GM13976 (cell line): ENCODE measurements at regions not wholly inside any gene's neighbourhood (a gene's known extent, or its start where the extent isn't known, plus 50 kb on each side); places are given as distances from the start of the nearest gene placed in this dataset.
A peak's percentile ranks its signal among the peaks of the same experiment; 100 is the strongest.

Experiments used
- DNase-seq: peaks from one replicate; pipeline ENCODE4 v3.0.0; 2012; ENCODE audit warnings: low spot score
- in situ Hi-C: fragments of 300-500 bp; cut with MboI; formaldehyde crosslinking; loops from one replicate; pipeline ENCODE4 v1.12.0; 2022; ENCODE audit warnings: low sequenced_read_pairs, mixed read lengths, inconsistent platforms; ENCODE audit not compliant: unreplicated experiment
- TF ChIP-seq, protein P1 (sequence below): IDR thresholded peaks from 2 replicates; pipeline ENCODE4 v1.5.1; 2012; ENCODE audit warnings: borderline replicate concordance, mild to moderate bottlenecking; ENCODE audit not compliant: insufficient read depth; ENCODE audit errors: extremely low read depth, missing control alignments, control extremely low read depth

DNA sequence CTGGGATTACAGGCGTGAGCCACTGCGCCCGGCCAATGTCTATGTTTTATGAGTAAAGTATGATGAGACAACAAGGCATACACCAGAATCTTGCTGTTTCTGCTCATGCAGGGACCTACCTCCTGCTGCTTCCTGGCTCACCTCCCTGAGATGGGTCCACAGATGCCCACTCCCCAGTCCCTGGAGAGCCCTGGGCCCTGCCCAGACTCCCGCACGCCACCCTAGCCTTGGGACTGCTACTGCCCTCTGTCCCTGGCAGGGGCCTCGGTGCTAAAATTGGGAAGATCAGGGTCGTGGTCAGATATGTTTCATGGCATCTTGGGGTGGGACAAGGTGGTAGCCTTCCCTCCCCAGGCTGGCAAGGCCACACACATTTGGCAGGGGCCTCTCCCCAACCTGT is 84.3 kb upstream of the BCOR start:
- TF ChIP-seq, protein P1, sequence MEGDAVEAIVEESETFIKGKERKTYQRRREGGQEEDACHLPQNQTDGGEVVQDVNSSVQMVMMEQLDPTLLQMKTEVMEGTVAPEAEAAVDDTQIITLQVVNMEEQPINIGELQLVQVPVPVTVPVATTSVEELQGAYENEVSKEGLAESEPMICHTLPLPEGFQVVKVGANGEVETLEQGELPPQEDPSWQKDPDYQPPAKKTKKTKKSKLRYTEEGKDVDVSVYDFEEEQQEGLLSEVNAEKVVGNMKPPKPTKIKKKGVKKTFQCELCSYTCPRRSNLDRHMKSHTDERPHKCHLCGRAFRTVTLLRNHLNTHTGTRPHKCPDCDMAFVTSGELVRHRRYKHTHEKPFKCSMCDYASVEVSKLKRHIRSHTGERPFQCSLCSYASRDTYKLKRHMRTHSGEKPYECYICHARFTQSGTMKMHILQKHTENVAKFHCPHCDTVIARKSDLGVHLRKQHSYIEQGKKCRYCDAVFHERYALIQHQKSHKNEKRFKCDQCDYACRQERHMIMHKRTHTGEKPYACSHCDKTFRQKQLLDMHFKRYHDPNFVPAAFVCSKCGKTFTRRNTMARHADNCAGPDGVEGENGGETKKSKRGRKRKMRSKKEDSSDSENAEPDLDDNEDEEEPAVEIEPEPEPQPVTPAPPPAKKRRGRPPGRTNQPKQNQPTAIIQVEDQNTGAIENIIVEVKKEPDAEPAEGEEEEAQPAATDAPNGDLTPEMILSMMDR, result no peak
- DNase-seq, result no peak
- in situ Hi-C loops, result no loop called here

DNA sequence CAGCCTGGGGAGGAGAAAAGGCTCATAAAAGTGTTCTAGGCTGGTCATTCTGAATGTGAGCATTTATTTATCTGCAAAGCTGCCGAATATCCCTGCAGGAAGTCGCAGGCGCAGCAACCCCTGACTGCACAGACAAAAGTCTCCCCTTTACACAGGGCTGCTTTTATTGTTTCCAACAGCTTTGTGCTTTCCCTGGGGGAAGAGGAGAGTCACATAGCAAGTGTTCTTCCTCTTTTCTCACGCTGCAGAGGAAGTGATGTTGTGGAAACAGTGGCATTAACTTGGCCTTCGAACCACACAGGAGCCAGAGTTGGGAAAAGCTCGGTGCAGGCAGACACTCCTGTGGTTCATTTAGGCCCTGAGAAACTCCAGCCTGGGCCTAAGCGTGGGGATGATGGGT is 81.5 kb upstream of the BCOR start:
- DNase-seq, result no peak
- TF ChIP-seq, protein P1, result no peak
- in situ Hi-C loops, result loop anchor here (10.0 kb wide), 1 partner anchor 164 kb away; no protein-coding TSS in a partner anchor

DNA sequence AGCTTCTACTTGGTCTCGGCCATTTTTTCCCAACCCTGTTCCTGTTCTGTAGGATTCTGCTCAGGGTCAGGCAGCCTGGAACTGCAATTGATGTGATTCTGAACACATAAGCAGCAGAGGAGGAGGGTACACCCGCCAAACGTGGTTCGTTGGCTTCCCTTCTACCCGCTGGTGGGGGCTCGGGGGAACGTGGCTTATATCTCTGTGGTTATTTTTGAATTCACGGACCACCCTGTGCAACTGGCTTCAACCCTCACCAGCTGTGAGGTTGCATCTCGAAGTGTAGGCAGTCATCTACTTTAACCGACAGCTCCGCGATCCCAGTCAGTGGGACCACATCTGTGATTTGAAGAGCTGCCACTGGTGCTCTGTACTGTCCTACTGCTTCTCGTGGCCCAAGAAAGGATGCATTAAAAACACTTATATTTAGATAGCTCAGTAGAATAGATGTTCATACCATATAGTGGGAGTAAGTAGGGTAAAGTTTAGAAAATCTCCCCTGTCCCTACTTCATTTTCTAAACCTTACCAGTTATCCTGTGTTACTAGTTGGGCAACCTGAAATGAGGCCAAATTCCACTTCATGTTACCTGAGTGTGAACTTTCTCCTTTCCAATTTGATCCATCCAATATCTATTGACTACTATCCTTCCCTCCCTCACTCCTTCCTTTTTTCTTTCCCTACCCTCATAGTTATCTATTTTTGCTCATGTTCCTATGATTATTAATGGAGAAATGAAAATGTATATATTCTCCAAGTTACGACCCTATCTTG is 80.4 kb upstream of the BCOR start:
- no peak for DNase-seq
- in situ Hi-C loops, result loop anchor here (10.0 kb wide), 1 partner anchor 163 kb away; no protein-coding TSS in a partner anchor
- TF ChIP-seq, protein P1, result no peak

DNA sequence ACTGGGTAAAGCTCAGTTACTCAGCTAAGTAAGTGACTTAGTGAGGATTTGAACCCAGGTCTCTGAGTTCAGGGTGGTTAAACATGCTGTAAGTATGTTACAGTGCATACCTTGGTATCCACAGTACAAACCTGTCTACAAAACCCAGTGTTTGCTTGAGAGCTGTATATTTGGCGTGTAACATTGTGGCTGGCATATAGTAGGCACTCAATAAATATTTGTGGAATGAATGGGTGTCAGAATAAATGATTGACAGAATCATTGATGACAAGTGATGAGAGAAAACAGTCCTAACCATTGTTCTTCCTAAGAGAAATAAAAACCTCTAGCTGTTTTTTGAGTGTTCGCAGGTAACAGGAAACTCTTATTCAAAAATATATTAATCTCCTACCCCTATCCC is 79.7 kb upstream of the BCOR start:
- TF ChIP-seq, protein P1, result no peak
- in situ Hi-C loops, result loop anchor here (10.0 kb wide), 1 partner anchor 163 kb away; no protein-coding TSS in a partner anchor
- no peak for DNase-seq

DNA sequence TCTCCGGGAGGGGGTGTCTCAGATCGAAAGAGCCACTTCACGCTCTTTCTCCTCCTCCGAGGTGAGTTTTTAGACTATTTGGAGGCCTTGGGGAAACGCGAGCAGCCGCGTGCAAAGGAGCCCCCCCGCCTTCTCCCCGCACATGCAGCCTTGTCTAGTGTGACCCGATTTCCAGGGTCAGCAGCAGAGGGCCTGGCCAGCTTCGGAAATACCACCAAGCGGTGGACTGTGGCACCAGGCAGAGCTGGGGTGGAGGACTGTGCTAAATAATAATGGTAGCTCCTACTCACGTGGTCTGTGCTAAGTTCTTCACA is 79.3 kb upstream of the BCOR start:
- in situ Hi-C loops, result loop anchor here (10.0 kb wide), 1 partner anchor 162 kb away; no protein-coding TSS in a partner anchor
- TF ChIP-seq, protein P1, result no peak
- DNase-seq, result no peak

DNA sequence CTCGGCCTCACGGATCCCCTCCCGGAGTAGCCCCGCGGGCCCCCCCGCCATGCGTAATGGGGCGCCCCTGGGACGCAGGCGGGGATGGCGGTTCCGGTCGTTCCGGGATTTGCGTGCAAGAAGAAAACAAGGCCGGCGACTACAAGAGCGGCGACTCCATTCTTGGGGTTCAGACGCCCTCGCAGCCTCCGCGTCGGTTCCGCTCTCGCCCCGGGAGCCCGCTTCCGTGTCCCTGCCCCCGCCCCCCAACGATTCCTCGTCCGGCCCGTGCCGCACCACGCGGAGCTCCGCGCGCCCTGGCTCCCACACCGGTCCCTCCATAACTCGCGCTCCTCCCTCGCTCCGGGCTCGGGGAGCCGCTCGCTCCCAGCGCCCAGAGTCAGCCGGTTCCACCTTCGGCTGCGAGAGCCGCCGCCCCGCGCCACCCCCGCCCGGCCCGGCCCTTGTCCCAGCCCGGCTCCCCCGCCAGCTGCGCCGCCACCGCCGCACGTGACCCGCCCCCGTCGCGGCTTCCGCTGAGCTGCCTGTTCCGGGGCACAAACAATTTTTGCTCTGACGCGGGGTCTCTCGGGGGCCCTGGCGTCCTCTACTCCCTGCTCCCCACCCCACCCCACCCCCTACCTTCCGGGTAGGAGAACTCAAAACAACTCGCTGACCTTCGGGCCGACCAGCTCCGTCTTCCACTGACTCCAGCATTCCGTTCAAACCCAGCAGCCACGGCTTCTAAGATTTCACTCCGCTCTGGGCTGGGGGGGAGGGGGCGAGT is 78.8 kb upstream of the BCOR start:
- in situ Hi-C loops, result loop anchor here (10.0 kb wide), 1 partner anchor 162 kb away; no protein-coding TSS in a partner anchor
- DNase-seq, result peak; percentile 75
- TF ChIP-seq, protein P1, result no peak
